ENCODE measurements at regions not wholly inside any gene's neighbourhood (a gene's known extent, or its start where the extent isn't known, plus 50 kb on each side); places are given as distances from the start of the nearest gene placed in this dataset.
A peak's percentile ranks its signal among the peaks of the same experiment; 100 is the strongest.

DNA sequence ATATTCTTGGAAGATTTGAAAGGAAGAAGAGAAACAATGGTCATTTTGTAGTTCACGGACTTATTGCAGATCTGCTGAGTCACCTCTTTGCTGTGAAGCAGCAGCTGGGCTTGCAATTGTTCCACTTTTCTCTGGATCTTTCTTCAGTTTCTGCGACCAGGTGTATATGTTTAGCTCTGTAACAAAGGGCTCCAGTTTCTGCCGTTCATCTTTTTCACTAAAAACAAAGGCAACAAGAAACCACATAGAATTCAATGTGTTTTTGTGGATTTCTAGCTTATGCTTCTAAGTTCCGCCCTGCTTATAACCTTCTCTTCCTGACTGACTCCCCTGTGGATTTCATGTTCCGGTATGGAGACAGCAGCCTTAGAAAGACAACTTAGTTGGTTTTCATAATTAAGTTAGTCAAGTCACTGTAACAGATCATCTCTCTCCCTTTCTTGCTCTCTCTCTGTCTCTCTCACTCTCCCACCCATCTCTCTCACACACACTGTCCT, 121.6 kb upstream of the EPHA5 start:
- intact Hi-C loops (cut with micrococcal nuclease; ENCODE audit: unreplicated experiment) (no loop called here), in situ Hi-C loops (cut with HindIII; ENCODE audit: extremely low pct_ligation_motif_present, low pct_unique_long_range_greater_than_20kb) (no loop called here)
- ChIA-PET CTCF (ENCODE audit: low intra/inter-chr PET ratio, low total read pairs) (no interaction called here), POLR2A (no interaction called here)
- Histone ChIP-seq H2AFZ (ENCODE audit: low read length) (peak overlapping the region; percentile 15), H3K4me1 (ENCODE audit: insufficient read depth, low read length) (no peaks in the 10 kb centered on the region), H3K27me3 (ENCODE audit: control insufficient read depth in 1 of 2, insufficient read depth in 2 of 2, low read length in 2 of 2) (no peaks in the 10 kb centered on the region), H3K27ac (ENCODE audit: extremely low read length, insufficient read depth, low read length) (no peak overlapping the region), H3K4me3 (replicated peaks in 1 of 3; ENCODE audit: insufficient read depth in 1 of 3, low read depth in 2 of 3, low read length in 3 of 3) (no peak overlapping the region), H3K36me3 (replicated peaks in 1 of 2; ENCODE audit: control insufficient read depth in 1 of 2, insufficient read depth in 2 of 2, low read length in 2 of 2) (no peaks in the 10 kb centered on the region), H3K9ac (ENCODE audit: insufficient read depth, low read depth, low read length) (no peak overlapping the region), H3K4me2 (ENCODE audit: low read depth, low read length) (peak overlapping the region; percentile 9; the same call in 1 of the 2 replicates), H4K20me1 (ENCODE audit: insufficient read depth, low read length) (no peaks in the 10 kb centered on the region), H3K9me3 (ENCODE audit: low read length) (no peaks in the 10 kb centered on the region), H3K79me2 (ENCODE audit: insufficient read depth, low read length) (no peaks in the 10 kb centered on the region)
- no peak for DNase-seq (ENCODE audit: low spot score)
- peak; percentile 86 for TF ChIP-seq MAFK (conservative IDR thresholded peaks at IDR 0.05 in 1 of 2, IDR thresholded peaks at IDR 0.05 in 1 of 2; ENCODE audit: low read length in 2 of 2)
- no peak for TF ChIP-seq RBM39 (IDR thresholded peaks at IDR 0.05; ENCODE audit: low read depth, low read length, poor library complexity, severe bottlenecking)
- TF ChIP-seq NFE2 (CRISPR knock-in tag; IDR thresholded peaks at IDR 0.05) = peak; percentile 51; the same call in 1 of the 2 replicates
- no peak for TF ChIP-seq RBM22 (optimal IDR thresholded peaks at IDR 0.05; ENCODE audit: low read length)
- peak; percentile 81 for TF ChIP-seq MAFF (IDR thresholded peaks at IDR 0.05; ENCODE audit: low read depth, low read length)
- TF ChIP-seq NFE2L2 (IDR thresholded peaks at IDR 0.05; ENCODE audit: low read length) = peak; percentile 83
- no peak for TF ChIP-seq MIXL1 (CRISPR knock-in tag; IDR thresholded peaks at IDR 0.05)
- no peak for TF ChIP-seq IKZF4 (CRISPR knock-in tag; IDR thresholded peaks at IDR 0.05; ENCODE audit: borderline replicate concordance, low read depth, not compliant biosample characterization)
- no peak for TF ChIP-seq NPAS2 (CRISPR knock-in tag; IDR thresholded peaks at IDR 0.05; ENCODE audit: borderline replicate concordance)
- TF ChIP-seq, protein P1, sequence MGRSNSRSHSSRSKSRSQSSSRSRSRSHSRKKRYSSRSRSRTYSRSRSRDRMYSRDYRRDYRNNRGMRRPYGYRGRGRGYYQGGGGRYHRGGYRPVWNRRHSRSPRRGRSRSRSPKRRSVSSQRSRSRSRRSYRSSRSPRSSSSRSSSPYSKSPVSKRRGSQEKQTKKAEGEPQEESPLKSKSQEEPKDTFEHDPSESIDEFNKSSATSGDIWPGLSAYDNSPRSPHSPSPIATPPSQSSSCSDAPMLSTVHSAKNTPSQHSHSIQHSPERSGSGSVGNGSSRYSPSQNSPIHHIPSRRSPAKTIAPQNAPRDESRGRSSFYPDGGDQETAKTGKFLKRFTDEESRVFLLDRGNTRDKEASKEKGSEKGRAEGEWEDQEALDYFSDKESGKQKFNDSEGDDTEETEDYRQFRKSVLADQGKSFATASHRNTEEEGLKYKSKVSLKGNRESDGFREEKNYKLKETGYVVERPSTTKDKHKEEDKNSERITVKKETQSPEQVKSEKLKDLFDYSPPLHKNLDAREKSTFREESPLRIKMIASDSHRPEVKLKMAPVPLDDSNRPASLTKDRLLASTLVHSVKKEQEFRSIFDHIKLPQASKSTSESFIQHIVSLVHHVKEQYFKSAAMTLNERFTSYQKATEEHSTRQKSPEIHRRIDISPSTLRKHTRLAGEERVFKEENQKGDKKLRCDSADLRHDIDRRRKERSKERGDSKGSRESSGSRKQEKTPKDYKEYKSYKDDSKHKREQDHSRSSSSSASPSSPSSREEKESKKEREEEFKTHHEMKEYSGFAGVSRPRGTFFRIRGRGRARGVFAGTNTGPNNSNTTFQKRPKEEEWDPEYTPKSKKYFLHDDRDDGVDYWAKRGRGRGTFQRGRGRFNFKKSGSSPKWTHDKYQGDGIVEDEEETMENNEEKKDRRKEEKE (IDR thresholded peaks at IDR 0.05) = no peak
- ATAC-seq = no peak
- 26% methylated on average over 5 of the region's 5 CpGs for WGBS (ENCODE audit: low lambda C conversion rate)
- no peak for FAIRE-seq
- BruUV-seq (replicated peaks) = no TSS peak

All from HepG2 (cell line).